HL-60 (cell line): ENCODE measurements at regions not wholly inside any gene's neighbourhood (a gene's known extent, or its start where the extent isn't known, plus 50 kb on each side); places are given as distances from the start of the nearest gene placed in this dataset.

Source experiments
- DNase-seq, 2 experiments: peaks; one replicate each; pipeline ENCODE4 v3.0.0-alpha.2; 2010 to 2020; ENCODE audit warnings: low read depth in 1 of 2, low spot score in 1 of 2
- H3K27ac ChIP-seq: fragments of 250-450 bp; sonication (Bioruptor Pico); replicated peaks from 2 replicates; pipeline ENCODE4 v1.5.1; 2020; ENCODE audit warnings: mild to moderate bottlenecking, moderate library complexity
- H3K27me3 ChIP-seq: fragments of 250-450 bp; sonication (Bioruptor Pico); 2 replicates; pipeline ENCODE4 v1.5.1; 2021; ENCODE audit warnings: mild to moderate bottlenecking, moderate library complexity; ENCODE audit not compliant: insufficient read depth, poor library complexity, severe bottlenecking
- H3K4me3 ChIP-seq: replicated peaks from 2 replicates; pipeline ENCODE4 v1.5.1; 2011; ENCODE audit warnings: mild to moderate bottlenecking, control low read depth, low read length; ENCODE audit not compliant: insufficient read depth
- GABPA ChIP-seq: IDR thresholded peaks from 2 replicates; pipeline ENCODE4 v1.6.1; 2012; ENCODE audit warnings: low read depth
- POLR2AphosphoS5 ChIP-seq: IDR thresholded peaks from 2 replicates; pipeline ENCODE4 v1.6.1; 2012; ENCODE audit warnings: low read depth
- SPI1 ChIP-seq: IDR thresholded peaks from 2 replicates; pipeline ENCODE4 v1.6.1; 2012; ENCODE audit warnings: low read depth, mild to moderate bottlenecking, borderline replicate concordance
- TF ChIP-seq, protein P1 (sequence below): IDR thresholded peaks from one replicate; pipeline ENCODE4 v1.5.1; 2011; ENCODE audit warnings: low read length, control low read depth, inconsistent platforms; ENCODE audit not compliant: insufficient read depth
- TF ChIP-seq, protein P2 (sequence below): IDR thresholded peaks from 2 replicates; pipeline ENCODE4 v1.6.1; 2012; ENCODE audit warnings: low read depth; ENCODE audit not compliant: insufficient replicate concordance

DNA sequence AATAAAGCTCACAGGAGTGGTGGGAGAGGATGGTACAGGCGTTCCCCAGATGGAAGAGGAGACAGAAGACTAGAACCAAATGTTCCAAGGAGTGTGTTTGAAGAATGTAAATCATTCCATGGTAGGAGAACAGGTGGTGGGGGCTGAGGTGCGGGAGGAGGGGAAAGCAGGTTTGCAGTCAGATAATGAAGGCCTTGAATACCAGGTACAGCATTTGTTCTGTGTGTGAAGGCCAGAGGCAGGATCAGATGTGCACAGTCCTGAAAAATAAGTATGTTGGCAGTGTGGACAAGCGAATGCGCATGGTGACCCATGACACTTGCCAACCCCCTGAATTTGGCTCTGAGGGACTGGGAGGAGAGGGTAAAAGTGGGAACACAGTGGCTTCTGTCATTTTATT is 59.9 kb upstream of the ALDH1B1 start:
- Histone ChIP-seq H3K4me3 (no peak overlapping the region), H3K27ac (no peak overlapping the region), H3K27me3 (no peaks in the 10 kb centered on the region)
- TF ChIP-seq GABPA = no peak
- no peak for TF ChIP-seq SPI1
- no peak for TF ChIP-seq POLR2AphosphoS5
- TF ChIP-seq, protein P1, sequence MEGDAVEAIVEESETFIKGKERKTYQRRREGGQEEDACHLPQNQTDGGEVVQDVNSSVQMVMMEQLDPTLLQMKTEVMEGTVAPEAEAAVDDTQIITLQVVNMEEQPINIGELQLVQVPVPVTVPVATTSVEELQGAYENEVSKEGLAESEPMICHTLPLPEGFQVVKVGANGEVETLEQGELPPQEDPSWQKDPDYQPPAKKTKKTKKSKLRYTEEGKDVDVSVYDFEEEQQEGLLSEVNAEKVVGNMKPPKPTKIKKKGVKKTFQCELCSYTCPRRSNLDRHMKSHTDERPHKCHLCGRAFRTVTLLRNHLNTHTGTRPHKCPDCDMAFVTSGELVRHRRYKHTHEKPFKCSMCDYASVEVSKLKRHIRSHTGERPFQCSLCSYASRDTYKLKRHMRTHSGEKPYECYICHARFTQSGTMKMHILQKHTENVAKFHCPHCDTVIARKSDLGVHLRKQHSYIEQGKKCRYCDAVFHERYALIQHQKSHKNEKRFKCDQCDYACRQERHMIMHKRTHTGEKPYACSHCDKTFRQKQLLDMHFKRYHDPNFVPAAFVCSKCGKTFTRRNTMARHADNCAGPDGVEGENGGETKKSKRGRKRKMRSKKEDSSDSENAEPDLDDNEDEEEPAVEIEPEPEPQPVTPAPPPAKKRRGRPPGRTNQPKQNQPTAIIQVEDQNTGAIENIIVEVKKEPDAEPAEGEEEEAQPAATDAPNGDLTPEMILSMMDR = no peak
- TF ChIP-seq, protein P2, sequence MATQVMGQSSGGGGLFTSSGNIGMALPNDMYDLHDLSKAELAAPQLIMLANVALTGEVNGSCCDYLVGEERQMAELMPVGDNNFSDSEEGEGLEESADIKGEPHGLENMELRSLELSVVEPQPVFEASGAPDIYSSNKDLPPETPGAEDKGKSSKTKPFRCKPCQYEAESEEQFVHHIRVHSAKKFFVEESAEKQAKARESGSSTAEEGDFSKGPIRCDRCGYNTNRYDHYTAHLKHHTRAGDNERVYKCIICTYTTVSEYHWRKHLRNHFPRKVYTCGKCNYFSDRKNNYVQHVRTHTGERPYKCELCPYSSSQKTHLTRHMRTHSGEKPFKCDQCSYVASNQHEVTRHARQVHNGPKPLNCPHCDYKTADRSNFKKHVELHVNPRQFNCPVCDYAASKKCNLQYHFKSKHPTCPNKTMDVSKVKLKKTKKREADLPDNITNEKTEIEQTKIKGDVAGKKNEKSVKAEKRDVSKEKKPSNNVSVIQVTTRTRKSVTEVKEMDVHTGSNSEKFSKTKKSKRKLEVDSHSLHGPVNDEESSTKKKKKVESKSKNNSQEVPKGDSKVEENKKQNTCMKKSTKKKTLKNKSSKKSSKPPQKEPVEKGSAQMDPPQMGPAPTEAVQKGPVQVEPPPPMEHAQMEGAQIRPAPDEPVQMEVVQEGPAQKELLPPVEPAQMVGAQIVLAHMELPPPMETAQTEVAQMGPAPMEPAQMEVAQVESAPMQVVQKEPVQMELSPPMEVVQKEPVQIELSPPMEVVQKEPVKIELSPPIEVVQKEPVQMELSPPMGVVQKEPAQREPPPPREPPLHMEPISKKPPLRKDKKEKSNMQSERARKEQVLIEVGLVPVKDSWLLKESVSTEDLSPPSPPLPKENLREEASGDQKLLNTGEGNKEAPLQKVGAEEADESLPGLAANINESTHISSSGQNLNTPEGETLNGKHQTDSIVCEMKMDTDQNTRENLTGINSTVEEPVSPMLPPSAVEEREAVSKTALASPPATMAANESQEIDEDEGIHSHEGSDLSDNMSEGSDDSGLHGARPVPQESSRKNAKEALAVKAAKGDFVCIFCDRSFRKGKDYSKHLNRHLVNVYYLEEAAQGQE = no peak
- DNase-seq = no peak

DNA sequence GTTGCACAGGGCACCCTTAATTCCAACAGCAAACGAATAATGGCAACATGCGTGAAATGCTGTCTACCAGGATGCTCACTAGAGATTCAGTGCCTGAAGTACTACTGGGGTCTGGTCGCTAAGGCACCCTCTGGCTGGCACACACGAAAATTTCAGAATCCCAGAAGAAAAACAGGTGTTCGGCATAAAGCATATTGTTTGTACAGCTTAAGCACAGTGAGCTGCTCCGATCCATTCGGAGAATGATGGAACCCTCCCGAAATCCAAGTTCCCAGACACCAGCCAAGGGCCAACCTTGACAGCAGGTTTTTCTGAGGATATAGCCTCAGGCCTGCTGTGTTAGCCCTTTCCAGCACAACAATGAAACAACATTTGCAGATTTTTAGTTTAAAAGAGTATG is 61.4 kb upstream of the ALDH1B1 start:
- Histone ChIP-seq H3K27ac (no peak overlapping the region), H3K27me3 (no peaks in the 10 kb centered on the region), H3K4me3 (no peak overlapping the region)
- no peak for TF ChIP-seq GABPA
- TF ChIP-seq, protein P2 = no peak
- TF ChIP-seq, protein P1 = no peak
- no peak for TF ChIP-seq POLR2AphosphoS5
- TF ChIP-seq SPI1 = no peak
- no peak for DNase-seq

DNA sequence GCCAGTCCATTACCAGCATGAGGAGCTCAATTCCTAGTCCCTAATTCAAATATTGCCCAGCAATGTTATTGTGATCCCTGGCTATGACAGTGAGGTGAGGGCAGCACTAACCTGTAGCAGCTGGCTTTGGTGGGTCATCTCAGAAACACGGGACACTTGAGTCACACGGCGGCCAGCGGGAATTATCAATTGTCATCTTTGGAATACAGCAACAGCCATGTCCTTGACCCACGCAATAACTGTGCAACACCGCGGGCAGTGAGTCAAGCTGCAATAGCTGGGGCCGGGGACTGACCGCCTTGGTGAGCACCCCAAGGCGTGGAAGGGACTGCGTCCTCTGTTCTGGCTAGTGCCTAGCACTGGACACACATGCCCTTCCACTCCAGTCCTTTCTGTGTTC is 62.5 kb upstream of the ALDH1B1 start:
- Histone ChIP-seq H3K27ac (no peak overlapping the region), H3K4me3 (no peak overlapping the region), H3K27me3 (no peaks in the 10 kb centered on the region)
- no peak for DNase-seq
- TF ChIP-seq, protein P1 = no peak
- no peak for TF ChIP-seq POLR2AphosphoS5
- no peak for TF ChIP-seq SPI1
- TF ChIP-seq, protein P2 = no peak
- TF ChIP-seq GABPA = no peak
